ENCODE measurements at regions not wholly inside any gene's neighbourhood (a gene's known extent, or its start where the extent isn't known, plus 50 kb on each side); places are given as distances from the start of the nearest gene placed in this dataset.
"Not testable (repeated sequence)": the region's sequence is repeated elsewhere in the genome, so short reads cannot be mapped to it uniquely, and the experiment has no call there.

DNA sequence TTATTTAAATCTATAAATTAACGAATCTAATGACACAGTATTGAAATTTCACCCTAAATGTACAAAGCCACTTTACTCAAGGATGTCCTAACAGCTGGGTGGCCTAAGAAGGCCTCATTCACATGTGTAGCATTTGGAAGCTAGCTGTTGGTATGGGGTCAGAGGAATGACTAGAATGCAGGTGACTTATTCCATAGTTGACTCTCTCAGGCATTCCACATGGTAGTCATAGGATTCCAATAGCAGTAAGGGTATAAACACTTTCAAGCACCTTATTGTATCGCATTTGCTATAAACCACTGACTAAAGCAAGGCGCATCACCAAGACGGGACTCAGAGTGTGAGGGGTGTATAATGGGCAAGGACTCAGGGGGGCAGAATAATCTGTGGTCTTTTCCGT, 294.8 kb upstream of the EPHA3 start:
- FAIRE-seq, result no peak

DNA sequence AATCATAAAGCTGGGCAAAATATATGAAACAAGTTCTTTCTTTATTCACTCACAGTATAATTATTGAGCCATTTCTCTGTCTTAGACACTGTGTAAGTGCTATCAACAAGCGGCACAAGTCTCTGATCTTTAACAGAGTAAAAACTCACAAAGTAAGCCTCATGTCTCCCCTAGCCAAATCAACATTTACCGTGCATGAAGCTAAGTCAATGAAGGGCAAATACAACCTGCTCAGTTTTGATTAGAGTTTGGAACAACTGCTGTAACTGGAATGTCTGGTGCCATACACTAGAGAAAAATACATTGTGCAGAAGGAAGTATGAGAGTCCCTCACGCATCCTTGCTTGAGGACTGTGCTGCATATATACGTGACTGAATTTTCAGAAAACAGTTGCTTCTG, 291.0 kb upstream of the EPHA3 start:
- no peak for FAIRE-seq

DNA sequence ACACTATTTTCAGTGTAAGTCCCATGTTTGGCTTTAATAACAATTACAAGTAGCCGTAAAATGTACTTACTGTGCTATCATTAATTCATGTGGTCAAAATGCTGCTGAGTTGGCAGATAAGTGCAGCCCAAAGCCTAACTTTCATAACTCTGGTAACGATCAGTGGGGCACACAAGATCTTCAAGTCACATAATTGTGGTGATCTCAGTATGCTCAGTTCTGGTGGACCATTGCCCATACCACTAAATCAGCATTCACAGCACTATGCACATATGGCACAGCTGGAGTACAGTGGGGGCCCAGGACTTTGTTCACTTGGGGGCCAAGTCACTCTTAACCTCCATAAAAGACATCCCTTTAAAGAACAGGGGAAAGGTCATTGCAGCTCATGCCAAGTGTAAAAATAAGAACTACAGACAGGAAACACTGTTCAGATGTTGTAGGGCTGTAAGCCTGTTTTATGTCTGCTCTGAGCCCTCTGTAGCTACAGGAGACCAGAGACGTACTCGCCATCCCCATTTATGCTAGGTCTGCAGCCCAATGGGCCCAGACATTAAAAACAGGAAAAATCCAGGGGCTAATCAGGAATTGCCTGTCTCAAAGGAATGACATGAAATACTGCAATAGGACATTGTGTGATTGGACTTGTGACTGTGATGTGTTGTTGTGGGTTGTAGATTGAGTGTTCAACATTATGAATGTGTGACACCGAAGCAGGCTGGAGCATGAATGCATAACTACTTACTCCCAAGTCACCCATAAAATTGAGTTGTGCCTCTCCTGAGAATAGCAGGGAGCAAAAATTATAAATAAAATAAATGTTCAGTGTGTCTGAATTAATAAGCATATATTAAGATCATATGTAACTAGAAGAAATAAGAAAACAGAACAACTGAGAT, 282.5 kb upstream of the EPHA3 start:
- FAIRE-seq, result no peak

DNA sequence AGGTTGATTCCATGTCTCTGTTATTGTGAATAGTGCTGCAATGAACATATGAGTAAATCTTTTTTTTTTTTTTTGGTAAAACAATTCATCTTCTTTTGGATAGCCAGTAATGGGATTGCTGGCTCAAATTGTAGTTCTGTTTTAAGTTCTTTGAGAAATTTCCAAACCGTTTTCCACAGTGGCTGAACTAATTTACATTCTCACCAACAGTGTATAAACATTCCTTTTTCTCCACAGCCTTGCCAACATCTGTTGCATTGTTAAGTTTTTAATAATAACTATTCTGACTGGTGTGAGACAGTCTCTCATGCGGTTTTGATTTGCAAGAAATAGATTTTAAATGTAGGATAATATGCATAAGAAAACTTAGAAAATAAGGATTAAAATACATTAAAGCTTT, 279.0 kb upstream of the EPHA3 start:
- FAIRE-seq, result no peak

DNA sequence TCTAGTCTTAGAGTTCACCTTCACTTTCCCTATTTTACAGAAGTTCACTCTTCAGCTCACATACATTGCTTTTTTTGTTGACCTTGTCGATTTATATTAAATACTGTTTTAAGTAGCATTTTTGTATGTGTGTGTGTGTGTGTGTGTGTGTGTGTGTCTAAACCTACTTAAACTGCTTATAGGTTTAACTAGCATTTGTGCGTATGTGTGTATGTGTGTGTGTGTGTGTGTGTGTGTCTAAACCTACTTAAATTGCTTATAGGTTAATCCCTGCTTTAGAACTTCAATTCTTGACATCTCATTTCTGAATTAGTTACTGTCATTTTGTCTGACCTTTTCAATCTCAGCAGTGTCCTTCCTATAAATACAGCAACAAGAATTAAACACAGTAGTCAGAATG, 254.8 kb upstream of the EPHA3 start:
- FAIRE-seq, result no peak

DNA sequence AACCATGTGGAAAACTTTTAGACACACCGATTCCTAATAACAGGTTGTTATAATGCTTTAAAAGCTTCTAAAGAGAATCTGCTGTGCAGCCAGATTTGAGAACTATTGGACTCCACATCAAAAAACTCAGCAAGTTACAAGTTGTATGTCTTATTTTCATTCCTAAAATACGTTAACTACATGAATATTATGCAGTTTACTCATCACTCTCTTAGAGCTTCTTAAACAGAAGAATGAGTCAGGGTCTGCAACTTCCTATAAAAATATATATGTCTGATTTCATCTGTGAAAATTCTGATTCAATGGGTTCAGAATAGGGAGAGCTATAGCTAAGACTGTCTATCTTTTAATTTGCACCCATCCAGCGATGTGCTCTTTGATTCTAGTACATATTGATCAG, 244.2 kb upstream of the EPHA3 start:
- no peak for FAIRE-seq

DNA sequence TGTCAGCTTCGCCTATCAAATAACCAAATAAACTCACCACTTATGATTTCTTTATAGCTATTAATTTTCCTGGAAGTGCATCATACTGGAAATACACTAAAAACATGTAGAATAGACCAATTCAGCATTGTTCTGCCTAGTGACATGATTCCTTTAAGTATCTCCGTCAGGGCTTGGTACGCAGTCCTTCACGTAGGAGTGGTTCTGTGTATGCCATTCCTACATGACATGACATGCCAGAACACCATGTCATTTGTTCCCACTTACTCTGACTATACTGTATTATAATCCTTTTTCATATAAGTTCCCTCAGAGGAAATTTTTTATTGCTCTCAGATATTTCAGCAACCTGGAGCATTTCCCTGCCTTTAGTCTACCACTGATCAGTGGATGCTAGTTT, 230.7 kb upstream of the EPHA3 start:
- no peak for FAIRE-seq

DNA sequence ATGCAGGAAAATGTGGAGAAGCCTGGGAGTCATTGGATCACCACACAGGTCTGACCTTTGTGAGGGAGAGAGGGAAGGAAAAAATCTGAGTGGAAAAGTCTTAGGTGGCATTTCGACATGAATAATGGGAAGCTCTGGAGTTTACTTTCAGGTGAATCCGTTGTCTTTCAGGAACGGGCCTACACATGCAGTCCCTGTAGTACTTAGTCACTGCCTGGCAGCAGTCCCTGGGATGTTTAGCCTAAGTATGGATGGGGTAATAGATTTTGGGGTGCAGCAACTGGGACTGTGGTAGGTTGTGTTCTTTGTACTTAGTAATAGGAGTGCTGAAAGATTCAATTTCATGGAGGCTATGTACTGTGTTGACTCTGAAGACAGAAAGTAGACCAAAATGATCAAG, 227.5 kb upstream of the EPHA3 start:
- FAIRE-seq, result no peak

DNA sequence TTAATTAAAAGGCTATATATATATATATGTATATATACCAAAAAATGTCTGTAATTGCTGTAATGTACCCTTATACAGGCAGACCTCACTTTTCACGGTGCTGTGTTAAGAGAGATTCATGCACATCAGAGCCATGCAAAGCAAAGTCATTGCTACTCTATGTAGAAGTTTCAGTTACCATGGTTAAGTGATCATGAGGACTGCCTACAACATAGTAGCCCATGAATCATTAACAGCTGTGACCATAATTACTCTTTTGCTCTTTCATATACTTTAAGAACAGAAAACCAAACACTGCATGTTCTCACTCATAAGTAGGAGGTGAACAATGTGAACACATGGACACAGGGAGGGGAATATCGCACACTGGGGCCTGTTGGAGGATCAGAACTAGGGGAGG, 225.3 kb upstream of the EPHA3 start:
- FAIRE-seq, result no peak

DNA sequence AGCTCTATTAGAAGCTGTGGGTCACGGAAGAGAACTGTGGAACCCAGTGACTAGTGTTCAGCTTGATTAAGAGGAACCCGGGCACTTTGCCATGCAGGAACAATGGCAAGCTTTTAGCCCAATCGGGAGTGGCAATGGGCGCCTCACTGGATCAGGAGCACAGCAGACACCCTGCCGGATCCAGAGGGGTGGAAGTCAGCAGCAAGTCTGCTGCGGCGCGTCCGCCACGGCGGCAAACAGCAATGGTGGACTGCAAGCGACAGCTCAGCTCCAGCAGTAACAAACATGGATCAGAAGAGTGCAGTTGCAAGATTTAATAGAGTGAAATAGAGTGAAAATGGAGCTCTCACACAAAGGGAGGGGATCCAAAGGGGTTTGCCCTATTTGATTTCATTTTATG, 220.8 kb upstream of the EPHA3 start:
- not testable (repeated sequence) for FAIRE-seq

DNA sequence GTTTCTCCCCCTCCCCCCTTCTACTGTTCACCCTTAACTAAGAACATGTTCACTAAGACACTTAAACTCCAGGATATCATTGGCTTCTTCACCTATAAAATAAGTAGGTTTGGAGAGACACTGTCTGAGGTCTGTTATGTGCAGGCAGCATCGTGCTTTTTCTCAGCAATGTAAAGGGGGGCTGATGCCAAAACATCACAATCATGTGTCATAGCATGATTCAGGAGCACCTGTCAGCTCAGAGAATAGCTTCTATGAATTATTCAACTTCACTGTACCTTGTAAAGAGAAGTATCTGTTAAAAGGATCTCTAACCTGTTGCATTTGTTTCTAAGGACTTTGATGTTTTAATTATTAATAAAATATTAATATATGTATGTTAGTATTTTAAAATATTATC, 211.4 kb upstream of the EPHA3 start:
- no peak for FAIRE-seq

DNA sequence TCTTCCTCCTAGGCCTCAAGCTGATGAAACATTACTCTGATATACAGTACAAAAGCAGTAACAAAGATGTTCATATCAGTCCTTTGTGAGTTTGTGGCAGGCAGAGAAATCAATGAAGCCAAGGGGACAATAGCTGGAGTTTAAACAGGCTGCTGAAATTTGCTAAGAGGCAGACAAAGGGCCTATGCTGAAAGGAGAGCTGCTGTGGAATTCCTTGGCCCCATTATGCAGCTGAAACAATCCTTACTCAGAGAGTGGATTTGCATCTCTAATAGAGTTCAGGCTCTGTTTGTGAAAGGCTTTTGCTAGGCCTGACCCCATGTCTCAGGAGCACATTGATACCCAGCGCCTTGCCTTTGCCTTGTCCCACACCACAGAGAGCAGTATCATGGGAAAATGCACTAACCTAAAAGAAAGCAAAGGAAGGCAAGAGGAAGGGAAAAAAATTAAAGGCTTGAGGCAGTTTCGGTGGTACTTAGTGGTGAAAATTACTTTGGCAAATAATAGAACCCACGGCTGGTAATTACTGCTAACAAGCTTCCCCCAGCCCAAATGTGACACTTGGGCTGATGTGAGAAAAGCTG, 195.0 kb upstream of the EPHA3 start:
- FAIRE-seq, result no peak

DNA sequence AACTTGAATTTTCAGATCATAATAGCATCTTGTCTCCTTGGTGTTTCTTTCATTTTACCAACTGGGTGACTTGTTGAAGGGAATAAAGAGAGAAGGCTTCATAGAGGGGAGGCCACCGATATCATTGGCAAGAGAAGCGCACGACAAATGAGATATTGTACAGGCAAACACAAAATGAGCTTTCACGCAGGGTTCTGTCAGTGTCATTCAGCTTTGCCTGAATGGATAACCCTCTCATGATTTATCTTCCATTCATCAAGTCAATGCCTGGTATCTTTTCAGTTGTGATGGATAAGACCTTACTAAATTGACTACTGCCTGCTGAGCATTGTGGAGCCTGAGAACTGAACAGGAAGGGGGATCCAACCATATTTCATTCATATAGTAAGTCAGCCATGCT, 188.6 kb upstream of the EPHA3 start:
- FAIRE-seq, result no peak

DNA sequence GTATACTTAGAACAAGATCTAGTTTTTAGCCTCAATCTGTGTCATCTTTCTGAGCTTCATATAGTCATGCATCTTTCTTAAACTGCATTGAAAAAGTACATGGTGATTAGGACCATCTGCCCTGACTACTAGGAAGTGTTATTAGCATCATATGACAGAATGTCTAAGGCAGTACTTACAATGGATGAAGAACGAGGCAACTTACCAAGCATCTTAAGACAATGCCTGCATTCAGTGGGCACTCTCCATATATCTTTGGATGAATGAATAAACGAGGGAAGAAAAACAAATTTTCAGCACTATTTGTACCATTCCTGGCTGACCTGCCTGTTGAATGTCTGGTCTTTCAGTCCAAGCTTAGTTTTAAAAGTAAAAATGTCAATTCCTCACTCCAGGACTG, 185.4 kb upstream of the EPHA3 start:
- no peak for FAIRE-seq

DNA sequence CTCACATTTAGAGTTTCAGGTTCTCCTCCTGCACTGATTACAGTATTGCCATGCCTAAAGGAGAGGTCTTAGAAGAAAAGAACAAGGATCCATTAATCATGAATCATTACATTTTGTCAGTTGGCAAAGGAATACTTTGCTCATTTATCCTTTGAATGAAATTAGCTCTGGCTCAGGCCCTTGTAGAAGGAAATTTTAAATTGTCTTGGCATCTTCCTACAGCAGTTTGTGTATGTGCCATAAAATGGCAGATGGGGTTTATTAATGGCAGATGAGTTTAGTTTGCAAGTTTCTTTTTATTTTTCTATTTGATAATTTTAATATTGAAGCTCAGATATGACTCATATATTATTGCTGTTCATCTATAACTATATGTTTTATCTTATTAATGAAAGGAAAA, 181.2 kb upstream of the EPHA3 start:
- no peak for FAIRE-seq

DNA sequence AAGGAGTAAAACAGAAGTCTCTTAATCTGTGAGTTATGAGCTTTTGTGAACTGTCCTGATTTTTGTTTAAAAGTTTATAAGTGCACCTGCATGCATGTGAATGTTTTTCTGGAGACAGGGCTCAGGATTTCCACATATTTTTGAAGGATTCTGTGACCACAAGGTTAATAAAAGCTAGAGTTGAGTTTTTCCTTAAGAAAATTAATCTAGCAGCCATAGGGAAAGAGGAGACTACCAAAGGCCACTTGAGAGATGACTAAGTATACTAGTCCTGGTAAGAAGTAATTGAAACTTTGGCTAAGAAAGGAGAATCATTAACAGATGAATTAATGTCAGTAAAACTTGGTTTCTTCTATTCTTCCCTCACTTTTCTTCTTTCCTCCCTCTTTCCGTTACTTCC, 176.8 kb upstream of the EPHA3 start:
- FAIRE-seq, result no peak

DNA sequence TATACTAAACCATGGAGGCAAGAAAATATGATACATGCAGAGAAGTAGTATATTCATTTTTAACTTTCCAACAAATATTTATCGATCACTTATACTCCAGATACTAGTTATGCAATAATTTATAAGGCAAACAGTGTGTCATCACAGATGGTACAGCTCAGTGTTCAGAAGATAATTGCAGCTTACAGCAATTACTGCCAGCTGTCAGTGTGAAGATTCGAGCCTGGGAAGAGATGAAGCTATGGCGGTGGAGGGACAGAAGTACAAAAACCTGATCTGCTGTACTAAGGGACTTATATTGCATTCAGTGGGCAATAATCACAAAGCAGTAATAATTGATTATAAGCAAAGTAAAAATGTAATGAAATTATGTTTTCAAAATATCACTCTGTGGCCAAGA, 170.6 kb upstream of the EPHA3 start:
- FAIRE-seq, result no peak

DNA sequence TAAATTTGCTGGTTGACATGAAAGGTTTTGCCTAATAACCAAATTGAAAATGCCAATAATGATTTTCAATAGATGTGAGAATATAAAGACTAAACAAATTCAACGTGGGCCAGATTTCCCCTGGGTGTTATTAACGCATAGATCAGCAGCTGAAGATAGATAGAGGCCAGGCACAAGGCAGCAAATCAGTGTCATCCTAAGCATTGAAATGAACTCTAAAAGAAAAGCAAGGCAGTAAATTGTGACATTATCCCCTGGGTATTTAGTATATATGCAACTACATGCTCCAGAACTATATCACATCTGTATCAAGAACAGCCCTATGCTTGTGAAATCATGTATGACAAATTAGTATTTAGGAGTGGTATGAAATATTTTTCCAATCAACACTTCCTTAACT, 167.1 kb upstream of the EPHA3 start:
- no peak for FAIRE-seq

DNA sequence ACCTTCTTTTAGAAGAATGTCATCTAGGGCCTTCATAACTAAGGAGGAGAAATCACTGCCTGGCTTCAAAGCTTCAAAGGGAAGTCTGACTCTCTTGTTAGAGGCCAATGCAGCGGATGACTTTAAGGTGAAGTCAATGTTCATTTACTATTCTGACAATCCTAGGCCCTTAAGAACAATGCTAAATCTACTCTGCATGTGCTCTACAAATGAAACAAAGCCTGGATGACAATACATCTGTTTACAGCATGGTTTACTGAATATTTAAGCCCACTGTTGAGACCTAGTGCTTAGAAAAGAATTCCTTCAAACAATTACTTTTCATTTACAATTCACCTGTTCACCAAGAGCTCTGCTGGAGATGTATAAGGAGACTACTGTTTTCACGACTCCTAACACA, 160.4 kb upstream of the EPHA3 start:
- no peak for FAIRE-seq

DNA sequence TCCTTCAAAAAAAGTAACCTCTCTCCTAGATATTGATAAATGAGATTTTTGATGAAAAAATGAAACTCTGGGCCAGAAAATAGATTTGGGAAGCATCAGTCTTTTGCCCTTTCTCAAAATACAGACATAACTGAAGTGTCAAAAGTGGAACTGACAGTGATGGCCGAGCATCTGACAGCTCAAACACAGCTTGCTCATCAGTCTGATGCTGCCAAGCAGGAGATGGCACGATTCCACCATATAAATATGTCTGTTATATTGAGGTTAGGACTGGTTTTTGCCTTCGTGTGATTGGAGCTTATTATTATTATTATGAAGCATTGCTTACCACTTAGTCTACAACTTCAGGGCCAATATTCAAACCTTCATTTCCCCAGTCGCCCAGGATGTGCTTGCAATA, 152.6 kb upstream of the EPHA3 start:
- no peak for FAIRE-seq

DNA sequence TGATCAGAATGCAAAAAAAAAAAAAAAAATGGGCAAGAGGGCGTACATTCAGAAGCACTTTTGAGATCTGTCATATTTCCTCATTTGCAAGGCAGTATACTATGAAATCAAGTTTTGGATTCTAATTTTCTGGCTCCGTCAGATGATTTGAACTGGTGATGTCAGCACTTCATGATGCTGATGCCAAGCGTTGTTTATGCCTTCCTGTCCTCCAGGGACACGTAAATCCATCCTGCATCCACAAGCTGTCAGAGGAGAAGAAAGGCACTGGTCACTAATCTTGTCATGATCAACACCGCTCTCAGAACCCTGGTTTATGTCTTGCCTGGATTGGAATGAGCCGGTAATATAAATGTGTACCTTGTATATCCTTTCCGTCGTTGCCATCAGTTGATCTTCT, 152.1 kb upstream of the EPHA3 start:
- no peak for FAIRE-seq

DNA sequence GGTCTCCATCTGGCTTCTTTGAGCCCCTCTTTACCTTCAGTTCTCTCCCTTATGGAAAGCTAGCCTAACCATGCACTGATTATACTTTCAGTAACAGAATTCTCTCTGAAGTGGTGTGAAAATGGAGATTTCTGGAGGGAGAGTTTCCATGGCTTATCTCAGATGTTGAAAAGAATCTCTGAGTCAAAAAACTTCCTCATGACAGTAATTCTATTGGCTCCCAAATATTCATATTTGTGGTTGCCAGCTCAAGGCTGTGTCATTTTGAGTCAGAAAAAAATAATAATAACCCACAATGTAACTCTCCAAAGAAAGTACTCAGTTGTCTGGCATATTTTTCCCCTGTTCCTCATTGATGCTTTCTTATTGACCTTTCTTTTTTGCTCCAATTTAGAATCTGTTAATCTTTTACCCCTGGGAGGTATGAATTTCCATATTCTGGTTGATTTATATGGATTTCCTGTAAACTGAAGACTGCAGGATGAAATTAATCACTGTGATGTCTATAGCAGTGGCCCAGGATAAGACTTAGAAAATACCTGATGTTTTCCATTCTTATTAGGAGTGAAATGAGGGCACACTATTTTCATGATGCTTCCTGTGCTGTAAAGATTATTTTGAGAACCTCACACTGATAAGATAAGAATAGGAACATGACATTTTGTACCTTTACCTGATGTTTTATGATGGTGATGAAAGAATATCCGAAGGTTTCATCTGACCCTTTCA, 149.5 kb upstream of the EPHA3 start:
- no peak for FAIRE-seq

DNA sequence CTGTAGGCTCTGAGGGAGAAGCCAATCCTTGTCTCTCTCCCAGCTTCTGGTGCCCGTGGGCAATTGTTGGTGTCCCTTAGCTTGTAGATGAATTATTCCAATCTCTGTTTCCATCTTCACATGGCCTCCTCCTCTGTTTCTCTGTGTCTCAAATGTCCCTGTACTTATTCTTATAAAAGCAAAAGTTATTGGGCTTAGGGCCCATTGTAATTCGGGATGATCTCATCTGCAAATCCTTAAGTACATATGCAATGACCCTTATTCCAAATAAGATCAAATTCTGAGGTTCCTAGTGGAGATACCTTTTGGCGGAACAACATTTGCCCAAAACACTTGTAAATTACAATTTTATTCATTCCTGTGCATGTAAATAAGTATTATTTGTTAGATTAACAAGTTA, 147.4 kb upstream of the EPHA3 start:
- no peak for FAIRE-seq

DNA sequence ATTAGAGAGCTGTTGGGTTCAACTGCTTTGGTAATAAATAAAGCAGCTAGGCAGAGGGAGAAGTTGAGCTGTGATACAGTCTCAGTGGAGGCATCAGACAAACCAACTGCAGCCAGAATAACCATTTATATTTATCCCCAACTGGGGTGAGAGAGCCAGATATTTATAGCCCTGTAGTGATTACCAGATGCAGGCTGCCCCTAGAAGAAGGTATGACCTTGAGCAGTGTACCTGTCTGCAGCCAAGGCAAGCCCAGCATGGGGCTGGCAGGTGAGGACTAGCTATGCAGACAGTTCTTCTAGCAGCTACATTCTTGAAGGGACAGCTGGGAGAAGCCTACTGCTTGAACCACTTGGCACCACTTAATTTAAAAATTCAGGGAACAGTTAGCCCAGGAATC, 144.4 kb upstream of the EPHA3 start:
- FAIRE-seq, result no peak

Data from islet of Langerhans (tissue), 1 donor.